ENCODE measurements at regions not wholly inside any gene's neighbourhood (a gene's known extent, or its start where the extent isn't known, plus 50 kb on each side); places are given as distances from the start of the nearest gene placed in this dataset.
"Not testable (repeated sequence)": the region's sequence is repeated elsewhere in the genome, so short reads cannot be mapped to it uniquely, and the experiment has no call there.

DNA sequence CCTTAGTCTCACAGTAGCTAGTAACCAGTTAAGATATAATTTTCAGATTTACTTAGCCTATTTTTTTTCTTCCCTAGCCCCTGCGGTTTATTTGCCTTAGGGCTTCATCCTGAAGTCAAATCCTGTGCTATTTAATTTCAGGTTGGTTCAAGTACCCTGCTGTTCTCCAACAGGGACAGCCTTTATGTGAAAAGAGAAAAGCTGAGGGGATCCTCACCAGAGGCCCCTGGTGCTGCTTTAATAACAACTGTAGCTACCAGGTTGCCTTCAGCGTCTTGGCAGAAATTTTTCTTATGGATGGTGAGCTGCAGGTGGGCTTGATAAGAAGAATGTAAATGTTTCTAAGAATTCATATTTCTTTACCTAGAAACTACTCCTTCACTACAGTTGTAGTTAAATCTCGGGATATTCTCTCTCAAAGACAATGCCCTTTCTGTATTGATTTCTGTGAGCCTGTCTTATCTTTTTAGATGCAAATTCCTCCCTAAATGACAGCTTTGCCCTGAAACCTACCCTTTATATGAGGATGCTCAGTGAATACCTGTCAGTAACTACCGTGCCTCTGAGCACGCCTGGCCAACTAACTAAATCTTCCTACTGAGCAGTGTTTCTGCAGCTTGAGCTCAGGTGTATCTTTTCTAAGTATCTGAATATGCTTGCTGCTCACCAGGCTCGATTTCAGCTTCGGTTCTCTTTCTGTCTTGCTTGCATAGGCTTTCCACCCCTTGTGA, 320.5 kb downstream of the MMUT start:
- Histone ChIP-seq H3K36me3 (no peaks in the 10 kb centered on the region), H3K9me3 (peaks cover 0 to 16% (median 0%) of the 10 kb centered on the region in 12 donors), H3K27me3 (no peaks in the 10 kb centered on the region), H3K4me1 (no peaks in the 10 kb centered on the region), H3K27ac (no peak overlapping the region), H3K4me3 (no peak overlapping the region)
- intact Hi-C loops (cut with DNase I): no loop called here
- ATAC-seq: no peak
- no peak for DNase-seq
- TF ChIP-seq, protein P1, sequence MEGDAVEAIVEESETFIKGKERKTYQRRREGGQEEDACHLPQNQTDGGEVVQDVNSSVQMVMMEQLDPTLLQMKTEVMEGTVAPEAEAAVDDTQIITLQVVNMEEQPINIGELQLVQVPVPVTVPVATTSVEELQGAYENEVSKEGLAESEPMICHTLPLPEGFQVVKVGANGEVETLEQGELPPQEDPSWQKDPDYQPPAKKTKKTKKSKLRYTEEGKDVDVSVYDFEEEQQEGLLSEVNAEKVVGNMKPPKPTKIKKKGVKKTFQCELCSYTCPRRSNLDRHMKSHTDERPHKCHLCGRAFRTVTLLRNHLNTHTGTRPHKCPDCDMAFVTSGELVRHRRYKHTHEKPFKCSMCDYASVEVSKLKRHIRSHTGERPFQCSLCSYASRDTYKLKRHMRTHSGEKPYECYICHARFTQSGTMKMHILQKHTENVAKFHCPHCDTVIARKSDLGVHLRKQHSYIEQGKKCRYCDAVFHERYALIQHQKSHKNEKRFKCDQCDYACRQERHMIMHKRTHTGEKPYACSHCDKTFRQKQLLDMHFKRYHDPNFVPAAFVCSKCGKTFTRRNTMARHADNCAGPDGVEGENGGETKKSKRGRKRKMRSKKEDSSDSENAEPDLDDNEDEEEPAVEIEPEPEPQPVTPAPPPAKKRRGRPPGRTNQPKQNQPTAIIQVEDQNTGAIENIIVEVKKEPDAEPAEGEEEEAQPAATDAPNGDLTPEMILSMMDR (IDR thresholded peaks at IDR 0.05): no peak
- TF ChIP-seq POLR2A (IDR thresholded peaks at IDR 0.05): no peak
- WGBS, 4 donors: 24 to 33% (median 27%) methylated on average over 7 of the region's 7 CpGs

DNA sequence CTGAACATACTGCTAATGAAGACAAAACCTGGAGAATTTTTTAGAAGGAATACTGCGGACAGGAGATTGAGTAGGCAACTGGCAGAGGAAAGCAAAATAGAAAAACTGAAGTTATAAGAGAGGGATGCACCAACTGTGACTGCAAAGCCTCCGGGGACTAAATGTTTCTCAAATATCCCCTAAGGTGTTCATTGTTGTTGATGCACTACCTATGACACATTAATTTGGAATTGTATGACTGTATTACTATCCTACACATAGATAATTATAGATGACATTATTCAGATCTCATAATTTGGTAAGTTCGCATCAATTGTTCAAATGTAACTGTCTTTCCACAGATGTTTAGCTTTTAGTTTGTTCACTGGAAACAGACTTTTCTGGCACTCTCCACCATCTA, 341.1 kb downstream of the MMUT start:
- H3K27ac ChIP-seq: no peak overlapping the region
- no peaks in the 10 kb centered on the region for H3K4me1 ChIP-seq
- ATAC-seq (no peak), DNase-seq (no peak)
- TF ChIP-seq, protein P1 (IDR thresholded peaks at IDR 0.05): no peak
- TF ChIP-seq POLR2A (IDR thresholded peaks at IDR 0.05): no peak
- H3K9me3 ChIP-seq: peaks cover 0 to 6% (median 0%) of the 10 kb centered on the region in 12 donors
- WGBS, 4 donors: 92 to 97% (median 95%) methylated on average over 3 of the region's 3 CpGs
- H3K36me3 ChIP-seq: no peaks in the 10 kb centered on the region
- no peaks in the 10 kb centered on the region for H3K27me3 ChIP-seq
- no peak overlapping the region for H3K4me3 ChIP-seq
- intact Hi-C loops (cut with DNase I): no loop called here

DNA sequence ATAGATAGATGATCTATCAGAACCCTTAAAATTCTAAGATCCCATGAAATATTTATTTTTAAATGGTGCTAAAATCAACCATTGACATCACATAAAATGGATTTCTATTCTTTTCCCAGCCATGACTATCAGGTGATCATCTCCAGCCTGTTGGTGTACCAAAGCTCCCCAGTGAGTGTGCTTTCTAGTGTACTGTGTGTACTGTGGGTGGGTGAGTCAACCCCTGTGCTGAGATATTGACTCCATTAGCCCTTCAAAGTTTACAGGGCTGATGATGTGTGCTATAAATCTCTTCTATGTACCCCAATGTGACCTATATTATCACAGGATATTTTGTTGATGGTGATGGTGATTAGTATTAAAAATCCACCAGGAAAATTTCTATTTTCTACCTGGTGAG, 344.6 kb downstream of the MMUT start:
- ATAC-seq (no peak), DNase-seq (no peak)
- no peaks in the 10 kb centered on the region for H3K9me3 ChIP-seq
- H3K27ac ChIP-seq: no peak overlapping the region
- H3K36me3 ChIP-seq: no peaks in the 10 kb centered on the region
- TF ChIP-seq, protein P1 (IDR thresholded peaks at IDR 0.05): no peak
- no peak for TF ChIP-seq POLR2A (IDR thresholded peaks at IDR 0.05)
- H3K27me3 ChIP-seq: peaks cover 0 to 2% (median 0%) of the 10 kb centered on the region in 9 donors
- H3K4me1 ChIP-seq: no peaks in the 10 kb centered on the region
- H3K4me3 ChIP-seq: no peak overlapping the region
- intact Hi-C loops (cut with DNase I): no loop called here

DNA sequence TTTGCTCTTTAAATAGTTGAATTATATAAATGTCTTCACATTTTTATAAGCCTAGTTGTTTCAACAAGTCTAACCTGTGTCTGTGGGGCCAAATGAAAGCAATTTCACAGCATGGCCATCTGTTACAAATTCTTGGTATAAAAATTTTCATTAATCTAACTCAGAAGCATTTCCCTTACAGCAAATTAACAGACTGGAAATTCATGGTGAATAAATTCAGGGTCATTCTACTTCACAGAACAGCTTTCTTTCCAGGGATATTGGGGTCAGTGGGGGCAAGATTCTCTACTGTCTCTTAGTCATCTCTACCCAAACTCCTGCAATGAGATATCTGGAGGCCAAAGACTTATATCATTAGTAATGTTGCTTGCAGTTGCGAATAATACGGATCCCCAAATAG, 352.1 kb downstream of the MMUT start:
- WGBS, 4 donors: 89 to 93% (median 91%) methylated on average over 2 of the region's 2 CpGs
- peaks cover 0 to 3% (median 0%) of the 10 kb centered on the region in 9 donors for H3K27me3 ChIP-seq
- H3K36me3 ChIP-seq: no peaks in the 10 kb centered on the region
- no peaks in the 10 kb centered on the region for H3K9me3 ChIP-seq
- H3K4me1 ChIP-seq: no peaks in the 10 kb centered on the region
- no peak overlapping the region for H3K4me3 ChIP-seq
- intact Hi-C loops (cut with DNase I): no loop called here
- TF ChIP-seq, protein P1 (IDR thresholded peaks at IDR 0.05): no peak
- TF ChIP-seq POLR2A (IDR thresholded peaks at IDR 0.05): no peak
- ATAC-seq (no peak), DNase-seq (no peak)
- H3K27ac ChIP-seq: no peak overlapping the region

DNA sequence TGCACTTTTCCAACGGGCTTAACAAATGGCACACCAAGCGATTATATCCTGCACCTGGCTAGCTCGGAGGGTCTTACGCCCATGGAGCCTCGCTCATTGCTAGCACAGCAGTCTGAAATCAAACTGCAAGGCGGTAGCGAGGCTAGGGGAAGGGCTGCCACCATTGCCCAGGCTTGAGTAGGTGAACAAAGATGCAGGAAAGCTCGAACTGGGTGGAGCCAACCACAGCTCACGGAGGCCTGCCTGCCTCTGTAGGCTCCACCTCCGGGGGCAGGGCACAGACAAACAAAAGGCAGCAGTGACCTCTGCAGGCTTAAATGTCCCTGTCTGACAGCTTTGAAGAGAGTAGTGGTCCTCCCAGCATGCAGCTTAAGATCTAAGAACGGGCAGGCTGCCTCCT, 365.4 kb downstream of the MMUT start:
- H3K9me3 ChIP-seq; H3K4me3 ChIP-seq; intact Hi-C loops (cut with DNase I); H3K27ac ChIP-seq; H3K36me3 ChIP-seq; ATAC-seq; H3K4me1 ChIP-seq; DNase-seq; H3K27me3 ChIP-seq: not testable (repeated sequence)
- WGBS, 4 donors: 84 to 91% (median 89%) methylated on average over 6 to 11 of the region's 11 CpGs
